22Rv1 (cell line): ENCODE measurements at regions not wholly inside any gene's neighbourhood (a gene's known extent, or its start where the extent isn't known, plus 50 kb on each side); places are given as distances from the start of the nearest gene placed in this dataset.

Experiments
- ZFX ChIP-seq: fragments of 450-650 bp; IDR thresholded peaks from 2 replicates; pipeline ENCODE4 v1.6.1; 2017; ENCODE audit warnings: antibody characterized with exemption, borderline replicate concordance
- TF ChIP-seq, protein P1 (sequence below): fragments of 450-650 bp; IDR thresholded peaks from 2 replicates; pipeline ENCODE4 v1.5.1; 2017; ENCODE audit warnings: mild to moderate bottlenecking

DNA sequence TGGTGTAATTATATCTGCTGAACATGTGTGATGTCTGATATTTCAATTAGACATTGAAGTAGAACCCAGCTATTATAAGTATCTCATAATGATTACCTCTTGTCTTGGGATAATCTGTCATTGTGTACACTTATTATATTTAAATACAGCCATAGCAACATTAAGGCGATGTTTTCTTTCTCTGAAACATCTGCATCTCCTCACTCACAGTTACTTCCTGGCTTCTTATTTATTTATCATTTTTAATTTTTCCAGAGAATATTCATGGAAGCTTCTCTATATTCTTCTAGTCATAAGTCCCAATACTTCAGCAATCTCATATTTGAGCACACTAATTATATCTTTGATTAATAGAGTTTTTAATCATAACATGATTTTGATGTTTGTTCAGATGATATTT, 103.8 kb upstream of the FBN2 start:
- TF ChIP-seq, protein P1, sequence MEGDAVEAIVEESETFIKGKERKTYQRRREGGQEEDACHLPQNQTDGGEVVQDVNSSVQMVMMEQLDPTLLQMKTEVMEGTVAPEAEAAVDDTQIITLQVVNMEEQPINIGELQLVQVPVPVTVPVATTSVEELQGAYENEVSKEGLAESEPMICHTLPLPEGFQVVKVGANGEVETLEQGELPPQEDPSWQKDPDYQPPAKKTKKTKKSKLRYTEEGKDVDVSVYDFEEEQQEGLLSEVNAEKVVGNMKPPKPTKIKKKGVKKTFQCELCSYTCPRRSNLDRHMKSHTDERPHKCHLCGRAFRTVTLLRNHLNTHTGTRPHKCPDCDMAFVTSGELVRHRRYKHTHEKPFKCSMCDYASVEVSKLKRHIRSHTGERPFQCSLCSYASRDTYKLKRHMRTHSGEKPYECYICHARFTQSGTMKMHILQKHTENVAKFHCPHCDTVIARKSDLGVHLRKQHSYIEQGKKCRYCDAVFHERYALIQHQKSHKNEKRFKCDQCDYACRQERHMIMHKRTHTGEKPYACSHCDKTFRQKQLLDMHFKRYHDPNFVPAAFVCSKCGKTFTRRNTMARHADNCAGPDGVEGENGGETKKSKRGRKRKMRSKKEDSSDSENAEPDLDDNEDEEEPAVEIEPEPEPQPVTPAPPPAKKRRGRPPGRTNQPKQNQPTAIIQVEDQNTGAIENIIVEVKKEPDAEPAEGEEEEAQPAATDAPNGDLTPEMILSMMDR = no peak
- TF ChIP-seq ZFX = no peak
